SK-N-SH (cell line): ENCODE measurements at regions not wholly inside any gene's neighbourhood (a gene's known extent, or its start where the extent isn't known, plus 50 kb on each side); places are given as distances from the start of the nearest gene placed in this dataset.

ENCODE experiments used
- CTCF ChIA-PET: fragments of 300-600, 350-600 bp; formaldehyde crosslinking; extraction: SDS; loops from one replicate; lab custom pipeline; 2021; lab: Yijun Ruan, JAX
- POLR2A ChIA-PET: fragments of 350-600 bp; sonication (Branson Sonifier 250); formaldehyde crosslinking; extraction: SDS; loops from one replicate; lab custom pipeline; 2020; ENCODE audit warnings: antibody characterized with exemption, inconsistent platforms; lab: Yijun Ruan, JAX
- DNase-seq: peaks from one replicate; pipeline ENCODE4 v3.0.0; 2012
- H2AFZ ChIP-seq: fragments of 200-600 bp; sonication (generic); 2 replicates; pipeline ENCODE4 v1.8.1; 2016; ENCODE audit warnings: antibody characterized with exemption, mild to moderate bottlenecking, low read depth
- H3F3A ChIP-seq: fragments of 200-600 bp; sonication (generic); replicated peaks from 2 replicates; pipeline ENCODE3; 2016; ENCODE audit warnings: antibody characterized with exemption, mild to moderate bottlenecking; ENCODE audit not compliant: insufficient read depth
- H3K27ac ChIP-seq, 2 experiments: fragments of 200-500 bp in 1 of 2; fragments of 200-600 bp in 1 of 2; sonication (Bioruptor generic) in 1 of 2; sonication (generic), shearing (Covaris generic) in 1 of 2; 2 replicates each; pipeline versions ENCODE4 v1.5.1 to v1.6.1; 2014 to 2016; ENCODE audit warnings: low read depth in 2 of 2, inconsistent platforms in 1 of 2, low read length in 1 of 2, mild to moderate bottlenecking in 1 of 2, mixed read lengths in 1 of 2
- H3K27me3 ChIP-seq: fragments of 200-600 bp; sonication (generic), shearing (Covaris generic); 2 replicates; pipeline ENCODE4 v1.6.1; 2016; ENCODE audit warnings: mixed run types; ENCODE audit not compliant: insufficient read depth
- H3K36me3 ChIP-seq, 2 experiments: fragments of 200-500 bp in 1 of 2; fragments of 200-600 bp in 1 of 2; sonication (Bioruptor generic) in 1 of 2; sonication (generic) in 1 of 2; replicated peaks in 1 of 2; 2 replicates each; pipeline versions ENCODE3 to v1.5.1; 2014 to 2016; ENCODE audit warnings: low read length in 1 of 2, mild to moderate bottlenecking in 1 of 2; ENCODE audit not compliant: insufficient read depth in 2 of 2, control insufficient read depth in 1 of 2
- H3K4me1 ChIP-seq, 2 experiments: fragments of 200-500 bp in 1 of 2; fragments of 200-600 bp in 1 of 2; sonication (Bioruptor generic) in 1 of 2; sonication (generic), shearing (Covaris generic) in 1 of 2; 2 replicates each; pipeline versions ENCODE4 v1.5.1 to v1.6.1; 2014 to 2016; ENCODE audit warnings: low read depth in 1 of 2, low read length in 1 of 2, mixed run types in 1 of 2; ENCODE audit not compliant: insufficient read depth in 2 of 2, control insufficient read depth in 1 of 2
- H3K4me2 ChIP-seq: fragments of 200-600 bp; sonication (generic), shearing (Covaris generic); 2 replicates; pipeline ENCODE4 v1.6.1; 2017; ENCODE audit warnings: mixed run types
- H3K4me3 ChIP-seq, 2 experiments: fragments of 200-500 bp in 1 of 2; fragments of 200-600 bp in 1 of 2; sonication (Bioruptor generic) in 1 of 2; sonication (generic), shearing (Covaris generic) in 1 of 2; 2 replicates each; pipeline versions ENCODE4 v1.5.1 to v1.8.1; 2014 to 2016; ENCODE audit warnings: low read depth in 2 of 2, inconsistent platforms in 1 of 2, low read length in 1 of 2, mild to moderate bottlenecking in 1 of 2, mixed read lengths in 1 of 2, moderate library complexity in 1 of 2
- H3K79me2 ChIP-seq: fragments of 200-600 bp; sonication (generic); 2 replicates; pipeline ENCODE4 v1.8.1; 2017; ENCODE audit warnings: mild to moderate bottlenecking; ENCODE audit not compliant: insufficient read depth
- H3K9ac ChIP-seq: fragments of 200-600 bp; sonication (generic); 2 replicates; pipeline ENCODE4 v1.6.1; 2017; ENCODE audit warnings: mixed run types
- H3K9me2 ChIP-seq: fragments of 200-600 bp; sonication (generic); 2 replicates; pipeline ENCODE4 v1.6.1; 2017; ENCODE audit warnings: mixed run types
- H3K9me3 ChIP-seq: fragments of 200-600 bp; sonication (generic); 2 replicates; pipeline ENCODE4 v1.6.1; 2017; ENCODE audit warnings: mixed run types, mild to moderate bottlenecking, moderate library complexity
- H4K20me1 ChIP-seq: fragments of 200-600 bp; sonication (generic); 2 replicates; pipeline ENCODE4 v1.6.1; 2017; ENCODE audit warnings: mild to moderate bottlenecking, mixed run types; ENCODE audit not compliant: insufficient read depth
- CHD2 ChIP-seq: fragments of 150-350 bp; IDR thresholded peaks from 2 replicates; pipeline ENCODE4 v1.6.1; 2018; ENCODE audit warnings: low read length; ENCODE audit not compliant: partially characterized antibody
- FOSL2 ChIP-seq: IDR thresholded peaks from 2 replicates; pipeline ENCODE4 v1.4.0; 2012; ENCODE audit warnings: low read depth, mild to moderate bottlenecking, moderate library complexity, borderline replicate concordance
- GABPA ChIP-seq: IDR thresholded peaks from 2 replicates; pipeline ENCODE4 v1.4.0; 2012; ENCODE audit warnings: low read depth, mild to moderate bottlenecking
- JUND ChIP-seq: IDR thresholded peaks from 2 replicates; pipeline ENCODE4 v1.4.0; 2012
- MXI1 ChIP-seq: IDR thresholded peaks from 2 replicates; pipeline ENCODE4 v1.6.1; 2012; ENCODE audit warnings: mild to moderate bottlenecking, low read depth, low read length, improper control_type of control experiment
- NRF1 ChIP-seq: IDR thresholded peaks from 2 replicates; pipeline ENCODE4 v1.6.1; 2012; ENCODE audit warnings: low read depth, mild to moderate bottlenecking, low read length
- POLR2AphosphoS5 ChIP-seq: IDR thresholded peaks from 2 replicates; pipeline ENCODE4 v1.6.1; 2012; ENCODE audit warnings: low read depth, low read length
- RAD21 ChIP-seq: IDR thresholded peaks from 2 replicates; pipeline ENCODE4 v1.6.1; 2012; ENCODE audit warnings: mild to moderate bottlenecking, low read length
- TAF1 ChIP-seq: IDR thresholded peaks from 2 replicates; pipeline ENCODE4 v1.6.1; 2012; ENCODE audit warnings: low read depth, mild to moderate bottlenecking, low read length, moderate library complexity, borderline replicate concordance
- TEAD4 ChIP-seq: IDR thresholded peaks from 2 replicates; pipeline ENCODE4 v1.4.0; 2012; ENCODE audit warnings: mild to moderate bottlenecking, borderline replicate concordance; ENCODE audit not compliant: insufficient read depth
- WGBS: methylation state at CpG from one replicate; pipeline ENCODE4 v1.1.6; 2017; ENCODE audit warnings: low lambda C conversion rate; 5-methylcytosine and 5-hydroxymethylcytosine counted together
- TF ChIP-seq, protein P1 (sequence below): IDR thresholded peaks from 2 replicates; pipeline ENCODE4 v1.4.0; 2012; ENCODE audit warnings: low read depth, borderline replicate concordance
- TF ChIP-seq, protein P2 (sequence below): IDR thresholded peaks from 2 replicates; pipeline ENCODE4; 2012
- TF ChIP-seq, protein P3 (sequence below): fragments of 150-350 bp; IDR thresholded peaks from 2 replicates; pipeline ENCODE4 v1.6.1; 2017; ENCODE audit warnings: antibody characterized with exemption, low read length, low read depth, borderline replicate concordance
- TF ChIP-seq, protein P4 (sequence below): IDR thresholded peaks from 2 replicates; pipeline ENCODE4 v1.4.0; 2012; ENCODE audit warnings: low read depth
- TF ChIP-seq, protein P5 (sequence below): IDR thresholded peaks from 2 replicates; pipeline ENCODE4 v1.6.1; 2012; ENCODE audit warnings: mild to moderate bottlenecking, low read depth, low read length, moderate library complexity
- TF ChIP-seq, protein P6 (sequence below): IDR thresholded peaks from 2 replicates; pipeline ENCODE4 v1.4.0; 2012; ENCODE audit warnings: low read depth, borderline replicate concordance

DNA sequence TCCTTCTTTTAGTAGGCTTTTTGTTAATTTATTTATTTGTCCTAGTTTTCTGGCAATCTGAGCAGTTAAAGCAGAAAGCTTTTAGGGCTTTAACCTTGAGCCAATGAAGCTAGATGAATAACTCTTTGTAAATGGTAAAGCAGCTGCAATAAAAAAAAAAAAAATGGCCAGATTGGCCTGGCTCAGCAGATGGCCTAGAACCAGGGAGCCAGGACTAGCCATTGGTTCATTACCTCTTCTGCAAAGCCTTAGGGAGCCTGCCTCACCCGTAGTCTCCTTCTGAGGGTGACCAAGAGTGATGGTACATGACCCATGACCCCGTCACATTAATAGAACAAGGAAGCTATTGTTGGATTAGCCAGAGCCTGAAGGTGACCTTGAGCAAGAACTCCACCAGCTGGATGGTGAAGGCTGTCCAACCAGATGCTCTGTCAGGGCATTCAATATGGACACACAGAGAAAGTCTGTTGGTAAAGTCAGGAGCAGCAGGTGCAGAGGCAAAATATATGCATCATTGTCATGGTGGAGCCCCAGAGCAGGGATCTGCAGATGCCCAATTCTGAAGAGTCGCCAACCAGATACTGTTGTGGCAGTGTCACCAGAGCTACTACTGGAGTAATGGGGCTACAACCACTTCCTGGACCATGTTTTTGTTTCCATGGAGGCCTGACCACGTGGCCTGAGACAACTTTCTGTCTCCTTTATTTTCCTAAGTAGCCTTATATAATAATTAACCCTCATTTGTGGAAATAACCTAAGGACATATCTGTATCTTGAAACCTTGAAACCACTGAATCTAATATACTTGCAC is 100.7 kb downstream of the MTX3 start (continued):
- TF ChIP-seq, protein P1, sequence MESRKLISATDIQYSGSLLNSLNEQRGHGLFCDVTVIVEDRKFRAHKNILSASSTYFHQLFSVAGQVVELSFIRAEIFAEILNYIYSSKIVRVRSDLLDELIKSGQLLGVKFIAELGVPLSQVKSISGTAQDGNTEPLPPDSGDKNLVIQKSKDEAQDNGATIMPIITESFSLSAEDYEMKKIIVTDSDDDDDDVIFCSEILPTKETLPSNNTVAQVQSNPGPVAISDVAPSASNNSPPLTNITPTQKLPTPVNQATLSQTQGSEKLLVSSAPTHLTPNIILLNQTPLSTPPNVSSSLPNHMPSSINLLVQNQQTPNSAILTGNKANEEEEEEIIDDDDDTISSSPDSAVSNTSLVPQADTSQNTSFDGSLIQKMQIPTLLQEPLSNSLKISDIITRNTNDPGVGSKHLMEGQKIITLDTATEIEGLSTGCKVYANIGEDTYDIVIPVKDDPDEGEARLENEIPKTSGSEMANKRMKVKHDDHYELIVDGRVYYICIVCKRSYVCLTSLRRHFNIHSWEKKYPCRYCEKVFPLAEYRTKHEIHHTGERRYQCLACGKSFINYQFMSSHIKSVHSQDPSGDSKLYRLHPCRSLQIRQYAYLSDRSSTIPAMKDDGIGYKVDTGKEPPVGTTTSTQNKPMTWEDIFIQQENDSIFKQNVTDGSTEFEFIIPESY, result no peak
- no peak for TF ChIP-seq FOSL2
- no peak for TF ChIP-seq JUND
- no peak for TF ChIP-seq NRF1
- no peak for TF ChIP-seq MXI1
- TF ChIP-seq, protein P2, sequence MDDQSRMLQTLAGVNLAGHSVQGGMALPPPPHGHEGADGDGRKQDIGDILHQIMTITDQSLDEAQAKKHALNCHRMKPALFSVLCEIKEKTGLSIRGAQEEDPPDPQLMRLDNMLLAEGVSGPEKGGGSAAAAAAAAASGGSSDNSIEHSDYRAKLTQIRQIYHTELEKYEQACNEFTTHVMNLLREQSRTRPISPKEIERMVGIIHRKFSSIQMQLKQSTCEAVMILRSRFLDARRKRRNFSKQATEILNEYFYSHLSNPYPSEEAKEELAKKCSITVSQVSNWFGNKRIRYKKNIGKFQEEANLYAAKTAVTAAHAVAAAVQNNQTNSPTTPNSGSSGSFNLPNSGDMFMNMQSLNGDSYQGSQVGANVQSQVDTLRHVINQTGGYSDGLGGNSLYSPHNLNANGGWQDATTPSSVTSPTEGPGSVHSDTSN, result no peak
- TF ChIP-seq, protein P3, sequence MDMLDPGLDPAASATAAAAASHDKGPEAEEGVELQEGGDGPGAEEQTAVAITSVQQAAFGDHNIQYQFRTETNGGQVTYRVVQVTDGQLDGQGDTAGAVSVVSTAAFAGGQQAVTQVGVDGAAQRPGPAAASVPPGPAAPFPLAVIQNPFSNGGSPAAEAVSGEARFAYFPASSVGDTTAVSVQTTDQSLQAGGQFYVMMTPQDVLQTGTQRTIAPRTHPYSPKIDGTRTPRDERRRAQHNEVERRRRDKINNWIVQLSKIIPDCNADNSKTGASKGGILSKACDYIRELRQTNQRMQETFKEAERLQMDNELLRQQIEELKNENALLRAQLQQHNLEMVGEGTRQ, result no peak
- TF ChIP-seq POLR2AphosphoS5, result no peak

DNA sequence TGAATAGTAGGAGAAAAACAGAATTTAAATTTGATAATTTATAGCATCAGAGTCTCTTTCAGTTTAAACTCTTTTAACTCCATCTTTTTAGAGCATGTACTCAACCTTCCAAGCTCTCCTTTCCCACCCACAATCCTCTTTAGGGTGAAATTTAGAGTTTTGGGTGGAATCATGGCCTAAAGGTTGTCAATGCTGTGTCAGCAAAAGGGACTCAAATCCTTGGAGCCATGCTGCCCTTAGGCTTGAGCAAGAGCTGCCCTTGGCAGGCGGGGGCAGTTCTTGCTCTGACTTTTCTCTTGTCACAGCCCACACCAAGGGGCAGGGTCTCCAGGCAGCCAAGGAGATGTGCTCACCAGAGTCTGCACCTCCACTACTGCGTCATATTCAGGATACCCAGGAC is 102.4 kb downstream of the MTX3 start:
- no peak overlapping the region for H3K9ac ChIP-seq
- CTCF ChIA-PET, result no interaction called here
- H2AFZ ChIP-seq, result no peak overlapping the region
- H3K9me2 ChIP-seq, result no peaks in the 10 kb centered on the region
- H3K4me1 ChIP-seq, result no peaks in the 10 kb centered on the region
- no peaks in the 10 kb centered on the region for H3K79me2 ChIP-seq
- no peak for DNase-seq
- no peaks in the 10 kb centered on the region; the same call in 1 of the 2 replicates for H3K9me3 ChIP-seq
- H3K4me3 ChIP-seq, result no peak overlapping the region
- no peak for TF ChIP-seq NRF1
- TF ChIP-seq CHD2, result no peak
- TF ChIP-seq GABPA, result no peak
- TF ChIP-seq POLR2AphosphoS5, result no peak
- TF ChIP-seq, protein P4, sequence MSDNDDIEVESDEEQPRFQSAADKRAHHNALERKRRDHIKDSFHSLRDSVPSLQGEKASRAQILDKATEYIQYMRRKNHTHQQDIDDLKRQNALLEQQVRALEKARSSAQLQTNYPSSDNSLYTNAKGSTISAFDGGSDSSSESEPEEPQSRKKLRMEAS, result no peak
- TF ChIP-seq JUND, result no peak
- TF ChIP-seq, protein P5, sequence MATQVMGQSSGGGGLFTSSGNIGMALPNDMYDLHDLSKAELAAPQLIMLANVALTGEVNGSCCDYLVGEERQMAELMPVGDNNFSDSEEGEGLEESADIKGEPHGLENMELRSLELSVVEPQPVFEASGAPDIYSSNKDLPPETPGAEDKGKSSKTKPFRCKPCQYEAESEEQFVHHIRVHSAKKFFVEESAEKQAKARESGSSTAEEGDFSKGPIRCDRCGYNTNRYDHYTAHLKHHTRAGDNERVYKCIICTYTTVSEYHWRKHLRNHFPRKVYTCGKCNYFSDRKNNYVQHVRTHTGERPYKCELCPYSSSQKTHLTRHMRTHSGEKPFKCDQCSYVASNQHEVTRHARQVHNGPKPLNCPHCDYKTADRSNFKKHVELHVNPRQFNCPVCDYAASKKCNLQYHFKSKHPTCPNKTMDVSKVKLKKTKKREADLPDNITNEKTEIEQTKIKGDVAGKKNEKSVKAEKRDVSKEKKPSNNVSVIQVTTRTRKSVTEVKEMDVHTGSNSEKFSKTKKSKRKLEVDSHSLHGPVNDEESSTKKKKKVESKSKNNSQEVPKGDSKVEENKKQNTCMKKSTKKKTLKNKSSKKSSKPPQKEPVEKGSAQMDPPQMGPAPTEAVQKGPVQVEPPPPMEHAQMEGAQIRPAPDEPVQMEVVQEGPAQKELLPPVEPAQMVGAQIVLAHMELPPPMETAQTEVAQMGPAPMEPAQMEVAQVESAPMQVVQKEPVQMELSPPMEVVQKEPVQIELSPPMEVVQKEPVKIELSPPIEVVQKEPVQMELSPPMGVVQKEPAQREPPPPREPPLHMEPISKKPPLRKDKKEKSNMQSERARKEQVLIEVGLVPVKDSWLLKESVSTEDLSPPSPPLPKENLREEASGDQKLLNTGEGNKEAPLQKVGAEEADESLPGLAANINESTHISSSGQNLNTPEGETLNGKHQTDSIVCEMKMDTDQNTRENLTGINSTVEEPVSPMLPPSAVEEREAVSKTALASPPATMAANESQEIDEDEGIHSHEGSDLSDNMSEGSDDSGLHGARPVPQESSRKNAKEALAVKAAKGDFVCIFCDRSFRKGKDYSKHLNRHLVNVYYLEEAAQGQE, result no peak
- TF ChIP-seq, protein P6, sequence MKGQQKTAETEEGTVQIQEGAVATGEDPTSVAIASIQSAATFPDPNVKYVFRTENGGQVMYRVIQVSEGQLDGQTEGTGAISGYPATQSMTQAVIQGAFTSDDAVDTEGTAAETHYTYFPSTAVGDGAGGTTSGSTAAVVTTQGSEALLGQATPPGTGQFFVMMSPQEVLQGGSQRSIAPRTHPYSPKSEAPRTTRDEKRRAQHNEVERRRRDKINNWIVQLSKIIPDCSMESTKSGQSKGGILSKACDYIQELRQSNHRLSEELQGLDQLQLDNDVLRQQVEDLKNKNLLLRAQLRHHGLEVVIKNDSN, result no peak
- no peak for TF ChIP-seq RAD21
- no peak for TF ChIP-seq TEAD4
- TF ChIP-seq, protein P1, result no peak
- no peak for TF ChIP-seq TAF1
- H3K4me2 ChIP-seq, result no peak overlapping the region
- POLR2A ChIA-PET, result no interaction called here
- H4K20me1 ChIP-seq, result no peaks in the 10 kb centered on the region
- H3F3A ChIP-seq, result no peaks in the 10 kb centered on the region
- H3K27me3 ChIP-seq, result no peaks in the 10 kb centered on the region
- no peak overlapping the region for H3K27ac ChIP-seq
- 36% methylated on average over 2 of the region's 2 CpGs for WGBS
- no peaks in the 10 kb centered on the region for H3K36me3 ChIP-seq
